Gastrocnemius medialis (tissue), 4 donors: ENCODE measurements at regions not wholly inside any gene's neighbourhood (a gene's known extent, or its start where the extent isn't known, plus 50 kb on each side); places are given as distances from the start of the nearest gene placed in this dataset.

Experiments
- ATAC-seq, 2 donors: fragments of 150-250 bp; one replicate each; pipeline ENCODE4 v1.9.1; 2016
- DNase-seq, 2 donors: peaks; one replicate each; pipeline ENCODE4 v3.0.0-alpha.2; 2019
- H3K27ac ChIP-seq, 4 donors: fragments of 200-600 bp; sonication (generic); 1 replicate in 1 of 4; 2 replicates in 3 of 4; pipeline ENCODE4 v1.5.1; 2016 to 2018; ENCODE audit warnings: mild to moderate bottlenecking in 2 of 4, moderate library complexity in 1 of 4
- H3K27me3 ChIP-seq, 3 donors: fragments of 200-600 bp; sonication (generic) in 2 of 3; 1 replicate in 1 of 3; 2 replicates in 2 of 3; pipeline versions ENCODE4 v1.5.1 to v1.6.0; 2016 to 2019; ENCODE audit warnings: mild to moderate bottlenecking in 1 of 3, moderate library complexity in 1 of 3
- H3K36me3 ChIP-seq, 2 donors: fragments of 200-600 bp; sonication (generic) in 1 of 2; one replicate each; pipeline ENCODE4 v1.5.1; 2017 to 2018
- H3K4me1 ChIP-seq, 2 donors: fragments of 200-600 bp; sonication (generic) in 1 of 2; one replicate each; pipeline ENCODE4 v1.5.1; 2016 to 2017; ENCODE audit warnings: mild to moderate bottlenecking in 2 of 2
- H3K4me3 ChIP-seq, 4 donors: fragments of 200-600 bp; sonication (generic) in 3 of 4; 1 replicate in 1 of 4; 2 replicates in 3 of 4; pipeline ENCODE4 v1.5.1; 2016 to 2019; ENCODE audit warnings: mild to moderate bottlenecking in 2 of 4
- H3K9me3 ChIP-seq, 3 donors: fragments of 200-600 bp; sonication (generic) in 2 of 3; 1 replicate in 1 of 3; 2 replicates in 2 of 3; pipeline ENCODE4 v1.5.1; 2016 to 2019
- POLR2A ChIP-seq, 2 donors: fragments of 450-650 bp; IDR thresholded peaks; one replicate each; pipeline ENCODE4 v1.6.1; 2017; ENCODE audit warnings: antibody characterized with exemption in 2 of 2, mild to moderate bottlenecking in 2 of 2, moderate library complexity in 2 of 2
- in situ Hi-C, 4 donors: fragments of 200-750 bp; cut with MboI; loops; one replicate each; pipeline versions ENCODE4 v1.15.0 to v1.8.0; 2017; ENCODE audit warnings: low sequenced_read_pairs in 4 of 4
- intact Hi-C: fragments of 100-400 bp; cut with DNase I; formaldehyde crosslinking; loops from one replicate; pipeline ENCODE4 v1.15.1; 2023; ENCODE audit warnings: low total_unique reads
- TF ChIP-seq, protein P1 (sequence below), 5 experiments: fragments of 450-650 bp in 3 of 5; fragments of 200-600 bp in 2 of 5; sonication (generic) in 2 of 5; IDR thresholded peaks in 4 of 5; conservative IDR thresholded peaks in 1 of 5; 1 replicate in 4 of 5; 2 replicates in 1 of 5; pipeline ENCODE4 v1.5.1; 2016 to 2019; ENCODE audit warnings: antibody characterized with exemption in 5 of 5, mild to moderate bottlenecking in 3 of 5, moderate library complexity in 3 of 5

DNA sequence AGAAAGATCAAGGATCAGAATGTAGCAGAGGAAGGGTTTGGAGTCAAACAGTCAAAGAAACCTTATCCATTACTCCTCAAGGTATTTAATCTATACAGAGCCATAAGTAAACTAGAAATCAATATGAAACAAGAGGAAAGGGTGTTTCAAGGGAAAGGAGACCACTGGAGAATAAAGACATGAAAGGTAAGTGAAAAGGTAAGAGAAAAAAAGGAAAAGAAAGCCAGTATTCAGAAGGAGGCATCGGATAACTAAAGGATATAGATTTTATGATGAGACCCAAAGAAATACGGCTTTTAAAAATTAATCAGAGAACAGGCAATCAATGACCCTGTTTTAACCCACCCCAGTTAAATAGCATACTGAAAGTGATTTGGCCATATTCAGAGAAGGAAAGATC lies 438.7 kb upstream of the MIR17HG start:
- intact Hi-C loops (no loop called here), in situ Hi-C loops (no loop called here)
- no peak overlapping the region for H3K27ac ChIP-seq
- no peak for DNase-seq
- no peak for ATAC-seq
- no peaks in the 10 kb centered on the region for H3K27me3 ChIP-seq
- no peak overlapping the region for H3K4me3 ChIP-seq
- TF ChIP-seq, protein P1, sequence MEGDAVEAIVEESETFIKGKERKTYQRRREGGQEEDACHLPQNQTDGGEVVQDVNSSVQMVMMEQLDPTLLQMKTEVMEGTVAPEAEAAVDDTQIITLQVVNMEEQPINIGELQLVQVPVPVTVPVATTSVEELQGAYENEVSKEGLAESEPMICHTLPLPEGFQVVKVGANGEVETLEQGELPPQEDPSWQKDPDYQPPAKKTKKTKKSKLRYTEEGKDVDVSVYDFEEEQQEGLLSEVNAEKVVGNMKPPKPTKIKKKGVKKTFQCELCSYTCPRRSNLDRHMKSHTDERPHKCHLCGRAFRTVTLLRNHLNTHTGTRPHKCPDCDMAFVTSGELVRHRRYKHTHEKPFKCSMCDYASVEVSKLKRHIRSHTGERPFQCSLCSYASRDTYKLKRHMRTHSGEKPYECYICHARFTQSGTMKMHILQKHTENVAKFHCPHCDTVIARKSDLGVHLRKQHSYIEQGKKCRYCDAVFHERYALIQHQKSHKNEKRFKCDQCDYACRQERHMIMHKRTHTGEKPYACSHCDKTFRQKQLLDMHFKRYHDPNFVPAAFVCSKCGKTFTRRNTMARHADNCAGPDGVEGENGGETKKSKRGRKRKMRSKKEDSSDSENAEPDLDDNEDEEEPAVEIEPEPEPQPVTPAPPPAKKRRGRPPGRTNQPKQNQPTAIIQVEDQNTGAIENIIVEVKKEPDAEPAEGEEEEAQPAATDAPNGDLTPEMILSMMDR (IDR thresholded peaks at IDR 0.05 in 4 of 5, conservative IDR thresholded peaks at IDR 0.05 in 1 of 5), result no peak
- TF ChIP-seq POLR2A (IDR thresholded peaks at IDR 0.05), result no peak
- no peaks in the 10 kb centered on the region for H3K9me3 ChIP-seq
- no peaks in the 10 kb centered on the region for H3K4me1 ChIP-seq
- H3K36me3 ChIP-seq, result no peaks in the 10 kb centered on the region

DNA sequence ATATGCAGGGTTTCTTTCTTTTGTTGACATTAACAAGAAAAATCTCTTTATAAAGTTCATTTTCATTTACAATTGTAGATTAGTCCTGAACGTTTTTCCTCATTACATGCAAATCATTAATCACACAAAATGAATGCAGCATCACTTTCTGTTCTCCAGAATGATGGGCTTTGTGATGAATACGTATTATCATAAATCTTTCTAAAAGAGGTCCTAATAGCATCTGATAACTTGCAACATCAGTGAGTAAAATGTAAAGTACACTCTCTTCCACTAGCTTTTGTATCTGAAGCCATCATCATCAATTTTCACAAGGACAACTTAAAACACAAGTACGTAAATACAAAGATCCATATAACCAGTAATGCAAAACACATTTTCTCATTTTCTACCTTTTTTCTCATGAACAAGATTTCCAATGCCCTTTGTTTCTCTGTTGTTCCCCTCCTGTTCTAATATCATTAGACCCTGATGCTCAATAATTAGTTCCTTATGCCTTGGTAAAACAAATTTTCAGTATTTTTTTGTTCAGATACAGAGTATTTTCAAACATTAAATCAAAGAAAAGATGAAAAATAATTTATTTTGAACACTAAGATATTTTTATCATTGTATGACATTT lies 437.4 kb upstream of the MIR17HG start:
- intact Hi-C loops (no loop called here), in situ Hi-C loops (no loop called here)
- Histone ChIP-seq H3K36me3 (no peaks in the 10 kb centered on the region), H3K9me3 (no peaks in the 10 kb centered on the region), H3K27me3 (no peaks in the 10 kb centered on the region), H3K4me3 (no peak overlapping the region), H3K4me1 (no peaks in the 10 kb centered on the region), H3K27ac (no peak overlapping the region)
- TF ChIP-seq, protein P1 (IDR thresholded peaks at IDR 0.05 in 4 of 5, conservative IDR thresholded peaks at IDR 0.05 in 1 of 5), result no peak
- no peak for TF ChIP-seq POLR2A (IDR thresholded peaks at IDR 0.05)
- ATAC-seq, result no peak
- no peak for DNase-seq

DNA sequence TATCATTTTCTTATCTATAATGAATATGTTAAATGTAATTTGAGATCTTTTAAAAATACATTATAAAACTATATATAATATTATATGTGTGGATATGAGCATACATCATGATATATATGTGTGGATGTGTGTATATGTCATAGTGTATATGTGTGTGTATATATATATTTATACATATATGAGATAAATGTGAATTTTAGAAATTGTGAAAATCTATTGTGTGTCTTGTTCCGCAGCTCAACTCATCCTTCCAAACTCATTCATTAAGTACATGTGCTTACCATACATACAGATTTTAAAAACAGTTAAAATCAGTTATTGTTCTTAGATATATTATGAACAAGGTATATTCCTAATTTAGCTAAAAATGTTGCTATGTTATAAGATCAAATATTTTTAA lies 435.2 kb upstream of the MIR17HG start:
- H3K9me3 ChIP-seq, result no peaks in the 10 kb centered on the region
- H3K36me3 ChIP-seq, result no peaks in the 10 kb centered on the region
- intact Hi-C loops, result no loop called here
- TF ChIP-seq, protein P1 (IDR thresholded peaks at IDR 0.05 in 4 of 5, conservative IDR thresholded peaks at IDR 0.05 in 1 of 5), result no peak
- H3K4me1 ChIP-seq, result no peaks in the 10 kb centered on the region
- no peak overlapping the region for H3K27ac ChIP-seq
- no peak for ATAC-seq
- in situ Hi-C loops, result no loop called here
- H3K27me3 ChIP-seq, result no peaks in the 10 kb centered on the region
- no peak overlapping the region for H3K4me3 ChIP-seq
- no peak for DNase-seq

DNA sequence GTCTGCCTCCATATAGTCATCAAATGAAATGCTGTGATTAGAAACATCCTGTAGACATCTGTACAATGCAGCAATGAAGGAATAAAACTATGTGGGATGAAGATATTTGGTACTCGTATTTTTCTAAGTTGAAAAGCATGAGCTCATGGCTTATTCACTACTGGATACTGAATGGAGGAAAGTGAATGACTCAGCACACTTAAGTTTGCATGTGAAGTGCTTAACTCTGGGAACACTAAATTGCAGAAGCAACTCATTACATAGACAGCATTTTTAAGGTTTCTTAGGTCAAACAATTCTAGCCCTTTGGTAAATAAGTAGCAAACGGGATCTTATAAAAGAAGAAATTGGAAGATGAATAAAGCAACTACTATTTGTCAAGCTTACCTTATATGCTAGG lies 429.0 kb upstream of the MIR17HG start:
- intact Hi-C loops, result no loop called here
- no peak overlapping the region for H3K4me3 ChIP-seq
- no peaks in the 10 kb centered on the region for H3K27me3 ChIP-seq
- in situ Hi-C loops, result no loop called here
- H3K4me1 ChIP-seq, result no peaks in the 10 kb centered on the region
- no peak for DNase-seq
- no peaks in the 10 kb centered on the region for H3K9me3 ChIP-seq
- ATAC-seq, result no peak
- no peaks in the 10 kb centered on the region for H3K36me3 ChIP-seq
- H3K27ac ChIP-seq, result no peak overlapping the region
- TF ChIP-seq, protein P1 (IDR thresholded peaks at IDR 0.05 in 4 of 5, conservative IDR thresholded peaks at IDR 0.05 in 1 of 5), result no peak

DNA sequence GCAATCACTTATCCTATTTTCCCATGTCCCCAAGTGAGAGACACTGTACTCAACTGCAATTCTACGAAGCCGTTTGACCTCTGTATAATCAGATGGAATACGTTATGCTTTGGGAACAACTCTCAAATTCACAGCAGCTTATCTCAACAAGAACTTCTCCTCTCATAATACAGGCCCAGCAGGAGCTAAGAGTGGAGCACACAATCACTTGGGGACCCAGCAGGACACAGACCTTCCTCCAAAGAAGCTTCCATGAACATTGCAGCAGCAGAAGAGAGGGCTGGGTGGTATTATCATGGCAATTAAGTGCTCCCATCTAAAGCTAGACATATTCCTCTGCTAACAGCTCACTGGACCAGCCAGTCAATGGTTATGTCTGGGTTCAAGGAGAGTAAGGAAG lies 428.3 kb upstream of the MIR17HG start:
- Histone ChIP-seq H3K36me3 (no peaks in the 10 kb centered on the region), H3K27me3 (no peaks in the 10 kb centered on the region), H3K27ac (no peak overlapping the region), H3K9me3 (no peaks in the 10 kb centered on the region), H3K4me1 (no peaks in the 10 kb centered on the region), H3K4me3 (no peak overlapping the region)
- DNase-seq (no peak), ATAC-seq (no peak)
- TF ChIP-seq, protein P1 (IDR thresholded peaks at IDR 0.05 in 4 of 5, conservative IDR thresholded peaks at IDR 0.05 in 1 of 5), result no peak
- TF ChIP-seq POLR2A (IDR thresholded peaks at IDR 0.05), result no peak
- intact Hi-C loops (no loop called here), in situ Hi-C loops (no loop called here)
